OCI-LY7 (cell line): ENCODE measurements at regions not wholly inside any gene's neighbourhood (a gene's known extent, or its start where the extent isn't known, plus 50 kb on each side); places are given as distances from the start of the nearest gene placed in this dataset.

Experiments used
- BruUV-seq: library from RNA; stranded (reverse); fragments of 400-500 nt; replicated peaks from 2 replicates; lab custom pipeline; 2021; lab: Mats Ljungman, UMichigan
- CTCF ChIA-PET: fragments of 300-600 bp; sonication (Branson Sonifier 250); formaldehyde crosslinking; loops from one replicate; lab custom pipeline; 2022; ENCODE audit warnings: antibody characterized with exemption; ENCODE audit not compliant: unreplicated experiment; lab: Charles Lee
- POLR2A ChIA-PET: fragments of 300-600 bp; sonication (Branson Sonifier 250); formaldehyde crosslinking; loops from one replicate; lab custom pipeline; 2022; ENCODE audit warnings: antibody characterized with exemption; lab: Charles Lee
- DNase-seq: peaks from one replicate; pipeline ENCODE4 v3.0.0-alpha.2; 2015; ENCODE audit warnings: low spot score
- H2AFZ ChIP-seq: fragments of 200-600 bp; sonication (generic), shearing (Covaris generic); 2 replicates; pipeline ENCODE4 v1.6.1; 2014; ENCODE audit warnings: mild to moderate bottlenecking, antibody characterized with exemption, low read length, moderate library complexity
- H3K27ac ChIP-seq: fragments of 200-600 bp; sonication (generic); 2 replicates; pipeline ENCODE4 v1.5.1; 2014; ENCODE audit warnings: mixed run types, low read depth, mild to moderate bottlenecking, moderate library complexity, low read length, inconsistent platforms; ENCODE audit not compliant: poor library complexity, severe bottlenecking
- H3K36me3 ChIP-seq: fragments of 200-600 bp; sonication (generic); 2 replicates; pipeline ENCODE4 v1.6.1; 2014; ENCODE audit warnings: mild to moderate bottlenecking, antibody characterized with exemption, low read length, moderate library complexity, mixed read lengths; ENCODE audit not compliant: insufficient read depth
- H3K4me1 ChIP-seq: fragments of 200-600 bp; sonication (generic); 2 replicates; pipeline ENCODE4 v1.5.1; 2014; ENCODE audit warnings: mild to moderate bottlenecking, low read length; ENCODE audit not compliant: insufficient read depth, poor library complexity, severe bottlenecking
- H3K4me2 ChIP-seq: fragments of 200-600 bp; sonication (generic); 2 replicates; pipeline ENCODE4 v1.6.1; 2014; ENCODE audit warnings: mild to moderate bottlenecking, low read length
- H3K4me3 ChIP-seq: fragments of 200-600 bp; sonication (generic); 2 replicates; pipeline ENCODE4 v1.5.1; 2014; ENCODE audit warnings: mild to moderate bottlenecking, low read depth, low read length; ENCODE audit not compliant: poor library complexity, severe bottlenecking
- H3K79me2 ChIP-seq: fragments of 200-600 bp; sonication (generic); 2 replicates; pipeline ENCODE4 v1.6.1; 2016; ENCODE audit warnings: low read depth, mild to moderate bottlenecking, low read length, moderate library complexity, mixed read lengths; ENCODE audit not compliant: insufficient read depth
- H3K9me2 ChIP-seq: fragments of 200-600 bp; sonication (generic); 2 replicates; pipeline ENCODE4 v1.6.1; 2016; ENCODE audit warnings: mild to moderate bottlenecking, low read length, mixed read lengths; ENCODE audit not compliant: insufficient read depth
- H3K9me3 ChIP-seq: fragments of 200-600 bp; sonication (generic); 2 replicates; pipeline ENCODE4 v1.6.1; 2014; ENCODE audit warnings: mild to moderate bottlenecking, mixed run types, low read length, mixed read lengths
- H4K20me1 ChIP-seq: fragments of 200-600 bp; sonication (generic); 2 replicates; pipeline ENCODE4 v1.6.1; 2014; ENCODE audit warnings: mild to moderate bottlenecking, antibody characterized with exemption, low read length, moderate library complexity, mixed read lengths; ENCODE audit not compliant: insufficient read depth
- EZH2phosphoT487 ChIP-seq: fragments of 200-600 bp; sonication (generic); IDR thresholded peaks from 2 replicates; pipeline ENCODE4 v1.6.1; 2018; ENCODE audit warnings: low read depth, borderline replicate concordance, mild to moderate bottlenecking, mixed run types, antibody characterized with exemption, low read length, moderate library complexity, mixed read lengths
- intact Hi-C: fragments of 100-400 bp; cut with micrococcal nuclease; formaldehyde crosslinking; loops from one replicate; pipeline ENCODE4 v1.10.0; 2022; ENCODE audit not compliant: unreplicated experiment
- TF ChIP-seq, protein P1 (sequence below): fragments of 200-600 bp; sonication (generic); conservative IDR thresholded peaks from 2 replicates; pipeline ENCODE4 v1.5.1; 2014; ENCODE audit warnings: mild to moderate bottlenecking, antibody characterized with exemption, low read length, moderate library complexity, mixed read lengths

- Histone ChIP-seq H3K4me1 (no peaks in the 10 kb centered on the region), H3K9me2 (no peaks in the 10 kb centered on the region), H3K79me2 (no peaks in the 10 kb centered on the region), H3K4me3 (no peak overlapping the region), H4K20me1 (no peaks in the 10 kb centered on the region), H3K36me3 (no peaks in the 10 kb centered on the region), H2AFZ (no peak overlapping the region), H3K9me3 (no peaks in the 10 kb centered on the region), H3K4me2 (no peak overlapping the region), H3K27ac (no peak overlapping the region)
- POLR2A ChIA-PET: no interaction called here
- CTCF ChIA-PET: no interaction called here
- intact Hi-C loops: no loop called here
- DNase-seq: no peak
- no peak for TF ChIP-seq EZH2phosphoT487
- TF ChIP-seq, protein P1, sequence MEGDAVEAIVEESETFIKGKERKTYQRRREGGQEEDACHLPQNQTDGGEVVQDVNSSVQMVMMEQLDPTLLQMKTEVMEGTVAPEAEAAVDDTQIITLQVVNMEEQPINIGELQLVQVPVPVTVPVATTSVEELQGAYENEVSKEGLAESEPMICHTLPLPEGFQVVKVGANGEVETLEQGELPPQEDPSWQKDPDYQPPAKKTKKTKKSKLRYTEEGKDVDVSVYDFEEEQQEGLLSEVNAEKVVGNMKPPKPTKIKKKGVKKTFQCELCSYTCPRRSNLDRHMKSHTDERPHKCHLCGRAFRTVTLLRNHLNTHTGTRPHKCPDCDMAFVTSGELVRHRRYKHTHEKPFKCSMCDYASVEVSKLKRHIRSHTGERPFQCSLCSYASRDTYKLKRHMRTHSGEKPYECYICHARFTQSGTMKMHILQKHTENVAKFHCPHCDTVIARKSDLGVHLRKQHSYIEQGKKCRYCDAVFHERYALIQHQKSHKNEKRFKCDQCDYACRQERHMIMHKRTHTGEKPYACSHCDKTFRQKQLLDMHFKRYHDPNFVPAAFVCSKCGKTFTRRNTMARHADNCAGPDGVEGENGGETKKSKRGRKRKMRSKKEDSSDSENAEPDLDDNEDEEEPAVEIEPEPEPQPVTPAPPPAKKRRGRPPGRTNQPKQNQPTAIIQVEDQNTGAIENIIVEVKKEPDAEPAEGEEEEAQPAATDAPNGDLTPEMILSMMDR: no peak
- no TSS peak for BruUV-seq
Measured at GRCh38 chr3:81985996-81986723, 224.7 kb upstream of the GBE1 start.

GRCh38 chr3:81983382-81983781, 221.9 kb upstream of the GBE1 start:
- H3K9me2 ChIP-seq: no peaks in the 10 kb centered on the region
- no peak overlapping the region for H3K4me3 ChIP-seq
- no peak overlapping the region for H3K4me2 ChIP-seq
- H3K4me1 ChIP-seq: no peaks in the 10 kb centered on the region
- BruUV-seq: no TSS peak
- no peaks in the 10 kb centered on the region for H3K79me2 ChIP-seq
- no peaks in the 10 kb centered on the region for H3K36me3 ChIP-seq
- intact Hi-C loops: no loop called here
- no peak for DNase-seq
- TF ChIP-seq EZH2phosphoT487: no peak
- TF ChIP-seq, protein P1: no peak
- no peaks in the 10 kb centered on the region for H4K20me1 ChIP-seq
- no peak overlapping the region for H2AFZ ChIP-seq
- POLR2A ChIA-PET: no interaction called here
- no peak overlapping the region for H3K27ac ChIP-seq
- no peaks in the 10 kb centered on the region for H3K9me3 ChIP-seq
- CTCF ChIA-PET: no interaction called here

DNA sequence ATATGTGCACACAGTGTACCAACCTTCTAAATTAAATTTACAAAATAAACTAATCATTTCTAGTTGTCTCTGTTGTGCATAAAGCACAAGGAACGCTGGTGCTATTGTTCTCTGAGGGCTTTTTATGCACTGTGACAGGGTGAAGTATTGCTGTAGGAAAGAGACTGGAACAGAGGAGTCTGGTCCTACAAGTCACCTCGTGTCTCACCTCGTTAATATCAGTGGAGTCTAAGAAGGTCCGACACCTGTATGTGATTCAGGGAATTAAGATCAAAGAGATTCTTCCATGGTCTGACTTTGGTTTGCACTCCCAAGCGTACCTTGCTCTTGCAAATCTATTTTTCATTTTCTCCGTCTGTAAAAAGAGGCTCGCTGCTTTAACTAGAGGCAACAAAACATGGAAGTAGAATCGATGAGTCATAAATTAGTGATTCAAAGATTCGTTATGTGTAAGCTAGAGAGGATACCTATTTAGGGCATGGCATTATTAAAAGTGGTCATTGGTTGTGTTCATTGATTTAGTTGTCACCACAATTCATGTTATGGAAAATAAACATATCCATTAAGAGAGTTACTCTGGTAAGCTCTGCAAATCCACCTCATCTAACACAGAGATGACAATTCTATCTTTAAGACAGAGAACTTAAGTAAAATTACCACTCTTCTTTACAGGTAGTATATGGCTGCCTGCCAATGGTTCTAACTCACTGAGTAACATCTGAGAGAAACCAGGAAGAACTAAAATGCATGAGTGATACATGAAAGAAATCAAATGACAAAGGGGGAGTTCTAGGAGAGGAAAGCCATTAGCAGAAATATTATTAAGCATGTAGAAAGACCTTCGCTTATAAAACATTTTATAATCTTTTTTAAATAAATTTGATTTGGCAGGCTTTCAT, 219.4 kb upstream of the GBE1 start:
- no peaks in the 10 kb centered on the region for H3K9me2 ChIP-seq
- H2AFZ ChIP-seq: no peak overlapping the region
- TF ChIP-seq, protein P1: no peak
- no peak for TF ChIP-seq EZH2phosphoT487
- H3K9me3 ChIP-seq: no peaks in the 10 kb centered on the region
- intact Hi-C loops: no loop called here
- ChIA-PET POLR2A (no interaction called here), CTCF (no interaction called here)
- no peak overlapping the region for H3K4me3 ChIP-seq
- no peak for DNase-seq
- no peaks in the 10 kb centered on the region for H3K4me1 ChIP-seq
- no peaks in the 10 kb centered on the region for H3K79me2 ChIP-seq
- H3K36me3 ChIP-seq: no peaks in the 10 kb centered on the region
- H3K4me2 ChIP-seq: no peak overlapping the region
- BruUV-seq: no TSS peak
- H4K20me1 ChIP-seq: no peaks in the 10 kb centered on the region
- no peak overlapping the region for H3K27ac ChIP-seq
